Lower leg skin (tissue), 3 donors: ENCODE measurements at regions not wholly inside any gene's neighbourhood (a gene's known extent, or its start where the extent isn't known, plus 50 kb on each side); places are given as distances from the start of the nearest gene placed in this dataset.

ENCODE experiments used
- CTCF ChIP-seq, 3 donors: fragments of 450-650 bp; IDR thresholded peaks; one replicate each; pipeline ENCODE4 v1.5.1; 2016; ENCODE audit warnings: antibody characterized with exemption in 3 of 3, mild to moderate bottlenecking in 3 of 3, moderate library complexity in 2 of 3
- POLR2A ChIP-seq, 2 donors: fragments of 450-650 bp; IDR thresholded peaks; one replicate each; pipeline ENCODE4 v1.6.1; 2016 to 2017; ENCODE audit warnings: antibody characterized with exemption in 2 of 2, mild to moderate bottlenecking in 1 of 2, moderate library complexity in 1 of 2

DNA sequence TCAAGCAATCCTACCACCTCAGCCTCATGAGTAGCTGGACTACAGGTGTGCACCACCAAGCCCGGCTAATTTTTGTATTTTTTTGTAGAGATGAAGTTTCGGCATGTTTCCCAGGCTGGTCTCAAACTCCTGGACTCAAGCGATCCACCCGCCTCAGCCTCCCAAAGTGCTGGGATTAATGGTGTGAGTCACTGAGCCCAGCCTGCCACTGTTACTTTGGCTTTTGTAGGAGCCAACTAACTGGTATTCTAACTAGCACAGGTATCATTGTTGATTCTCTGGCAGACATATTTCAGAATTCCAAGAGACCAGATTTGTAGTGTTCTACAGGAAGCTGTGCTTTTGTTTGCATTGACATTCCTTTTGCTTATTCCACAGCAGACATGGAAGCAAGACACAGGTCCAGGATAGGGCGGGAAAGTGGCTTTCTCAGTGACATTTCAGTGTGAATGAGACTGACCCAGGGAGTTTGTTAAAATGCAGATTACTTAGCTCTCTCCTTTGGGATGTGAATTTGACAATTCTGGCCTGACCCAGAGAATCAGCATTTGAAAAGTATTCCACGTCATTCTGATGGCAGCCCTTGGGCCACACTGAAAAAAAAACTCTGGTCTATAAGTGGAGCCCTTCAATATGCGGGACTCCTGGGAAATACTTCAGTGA, 52.2 kb upstream of the PAX6 start:
- no peak for TF ChIP-seq CTCF (IDR thresholded peaks at IDR 0.05)
- TF ChIP-seq POLR2A (IDR thresholded peaks at IDR 0.05) = no peak
